A673 (cell line): ENCODE measurements at regions not wholly inside any gene's neighbourhood (a gene's known extent, or its start where the extent isn't known, plus 50 kb on each side); places are given as distances from the start of the nearest gene placed in this dataset.

ENCODE experiments used
- BruUV-seq: library from RNA; stranded (reverse); fragments of 400-500 nt; replicated peaks from 2 replicates; lab custom pipeline; 2021; lab: Mats Ljungman, UMichigan
- CTCF ChIA-PET: fragments of 300-600 bp; sonication (Branson Sonifier 250); formaldehyde crosslinking; loops from one replicate; lab custom pipeline; 2022; ENCODE audit warnings: antibody characterized with exemption; lab: Charles Lee
- POLR2A ChIA-PET: fragments of 300-600 bp; sonication (Branson Sonifier 250); formaldehyde crosslinking; loops from one replicate; lab custom pipeline; 2022; ENCODE audit warnings: antibody characterized with exemption; ENCODE audit not compliant: low non-redundant PET; lab: Charles Lee
- DNase-seq: peaks from one replicate; pipeline ENCODE4 v3.0.0-alpha.2; 2015; ENCODE audit warnings: low spot score
- H3K27ac ChIP-seq: fragments of 200-600 bp; sonication (generic); 2 replicates; pipeline ENCODE4 v1.5.1; 2016; ENCODE audit warnings: mixed run types, low read depth, mild to moderate bottlenecking, mixed read lengths, antibody characterized with exemption, low read length; ENCODE audit not compliant: poor library complexity, severe bottlenecking
- H3K27me3 ChIP-seq: fragments of 200-600 bp; sonication (generic); replicated peaks from 2 replicates; pipeline ENCODE4 v1.6.1; 2017; ENCODE audit warnings: mixed run types, low read depth, mild to moderate bottlenecking, mixed read lengths, antibody characterized with exemption, low read length; ENCODE audit not compliant: insufficient read depth, poor library complexity
- H3K36me3 ChIP-seq: fragments of 200-600 bp; sonication (generic); 2 replicates; pipeline ENCODE4 v1.6.1; 2016; ENCODE audit warnings: mixed run types, mild to moderate bottlenecking, mixed read lengths, antibody characterized with exemption, low read length; ENCODE audit not compliant: insufficient read depth, poor library complexity, severe bottlenecking
- H3K4me1 ChIP-seq: fragments of 200-600 bp; sonication (generic); 2 replicates; pipeline ENCODE4 v1.6.1; 2017; ENCODE audit warnings: mixed run types, mild to moderate bottlenecking, mixed read lengths, antibody characterized with exemption, low read length; ENCODE audit not compliant: insufficient read depth, poor library complexity, severe bottlenecking
- H3K4me3 ChIP-seq: fragments of 200-600 bp; sonication (generic); 2 replicates; pipeline ENCODE4 v1.5.1; 2016; ENCODE audit warnings: low read depth, mixed run types, mild to moderate bottlenecking, mixed read lengths, low read length; ENCODE audit not compliant: poor library complexity, severe bottlenecking
- H3K9me3 ChIP-seq: fragments of 200-600 bp; sonication (generic); 2 replicates; pipeline ENCODE4 v1.6.1; 2016; ENCODE audit warnings: mixed run types, low read depth, mild to moderate bottlenecking, mixed read lengths, antibody characterized with exemption, low read length; ENCODE audit not compliant: poor library complexity, severe bottlenecking
- CTCF ChIP-seq: fragments of 300-800, 200-600 bp; sonication (generic); conservative IDR thresholded peaks from 2 replicates; pipeline ENCODE4 v1.5.1; 2017; ENCODE audit warnings: low read depth, mild to moderate bottlenecking, antibody characterized with exemption, low read length, moderate library complexity, mixed read lengths
- EZH2 ChIP-seq: fragments of 200-600 bp; sonication (generic); IDR thresholded peaks from 2 replicates; pipeline ENCODE4 v1.6.1; 2017; ENCODE audit warnings: borderline replicate concordance, low read depth, mild to moderate bottlenecking, mixed read lengths, antibody characterized with exemption, low read length; ENCODE audit not compliant: poor library complexity, severe bottlenecking
- intact Hi-C: fragments of 100-400 bp; cut with micrococcal nuclease; formaldehyde crosslinking; loops from one replicate; pipeline ENCODE4 v1.10.0; 2022; ENCODE audit not compliant: unreplicated experiment

- H3K27ac ChIP-seq: no peak overlapping the region
- TF ChIP-seq CTCF (no peak), EZH2 (no peak)
- CTCF ChIA-PET: no interaction called here
- H3K36me3 ChIP-seq: no peaks in the 10 kb centered on the region
- no peaks in the 10 kb centered on the region for H3K9me3 ChIP-seq
- BruUV-seq: no TSS peak
- POLR2A ChIA-PET: no interaction called here
- no peak overlapping the region for H3K4me3 ChIP-seq
- H3K27me3 ChIP-seq: no peaks in the 10 kb centered on the region
- no peaks in the 10 kb centered on the region for H3K4me1 ChIP-seq
- no peak for DNase-seq
- intact Hi-C loops: no loop called here
These were observed 131.2 kb upstream of the TBX3 start for GRCh38 chr12:114815026-114815795.

GRCh38 chr12:114812858-114813761 lies 129.1 kb upstream of the TBX3 start:
- CTCF ChIA-PET: no interaction called here
- no peaks in the 10 kb centered on the region for H3K9me3 ChIP-seq
- H3K27ac ChIP-seq: no peak overlapping the region
- H3K4me1 ChIP-seq: no peaks in the 10 kb centered on the region
- TF ChIP-seq EZH2 (no peak), CTCF (no peak)
- H3K36me3 ChIP-seq: no peaks in the 10 kb centered on the region
- BruUV-seq: no TSS peak
- POLR2A ChIA-PET: no interaction called here
- H3K4me3 ChIP-seq: no peak overlapping the region
- H3K27me3 ChIP-seq: no peaks in the 10 kb centered on the region
- no peak for DNase-seq
- intact Hi-C loops: no loop called here

- no peaks in the 10 kb centered on the region for H3K9me3 ChIP-seq
- H3K36me3 ChIP-seq: no peaks in the 10 kb centered on the region
- H3K4me3 ChIP-seq: no peak overlapping the region
- no TSS peak for BruUV-seq
- CTCF ChIA-PET: no interaction called here
- POLR2A ChIA-PET: no interaction called here
- no peak for DNase-seq
- H3K27me3 ChIP-seq: no peaks in the 10 kb centered on the region
- no peak for TF ChIP-seq CTCF
- no peak for TF ChIP-seq EZH2
- H3K4me1 ChIP-seq: no peaks in the 10 kb centered on the region
- intact Hi-C loops: no loop called here
- no peak overlapping the region for H3K27ac ChIP-seq
These were observed 128.4 kb upstream of the TBX3 start for GRCh38 chr12:114812384-114812783.
